Kidney capillary endothelial cell (primary cell): ENCODE measurements at regions not wholly inside any gene's neighbourhood (a gene's known extent, or its start where the extent isn't known, plus 50 kb on each side); places are given as distances from the start of the nearest gene placed in this dataset.
"Not testable (repeated sequence)": the region's sequence is repeated elsewhere in the genome, so short reads cannot be mapped to it uniquely, and the experiment has no call there.

ENCODE experiments used
- DNase-seq: peaks from one replicate; pipeline ENCODE4 v3.0.0-alpha.2; 2018; ENCODE audit warnings: low spot score

DNA sequence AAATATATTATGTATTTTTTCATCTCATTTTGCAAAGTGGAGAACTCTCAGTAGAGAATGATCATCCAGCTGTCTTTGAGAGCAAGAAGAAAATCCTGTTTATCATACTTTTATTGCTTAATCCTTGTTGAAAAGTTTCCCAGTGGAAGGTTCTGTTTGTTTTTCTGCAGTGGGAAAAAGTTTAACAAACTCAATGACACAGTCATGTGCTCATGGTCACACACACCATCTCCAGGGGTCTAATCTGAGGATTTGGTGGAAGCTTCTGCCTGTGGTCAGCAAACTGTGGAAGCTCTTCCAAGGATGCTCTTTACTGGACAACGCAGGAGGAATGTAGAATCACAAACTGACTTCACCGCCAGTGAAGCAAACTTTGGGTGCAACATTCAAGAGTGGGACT, 1003.9 kb downstream of the SORCS3 start:
- no peak for DNase-seq

DNA sequence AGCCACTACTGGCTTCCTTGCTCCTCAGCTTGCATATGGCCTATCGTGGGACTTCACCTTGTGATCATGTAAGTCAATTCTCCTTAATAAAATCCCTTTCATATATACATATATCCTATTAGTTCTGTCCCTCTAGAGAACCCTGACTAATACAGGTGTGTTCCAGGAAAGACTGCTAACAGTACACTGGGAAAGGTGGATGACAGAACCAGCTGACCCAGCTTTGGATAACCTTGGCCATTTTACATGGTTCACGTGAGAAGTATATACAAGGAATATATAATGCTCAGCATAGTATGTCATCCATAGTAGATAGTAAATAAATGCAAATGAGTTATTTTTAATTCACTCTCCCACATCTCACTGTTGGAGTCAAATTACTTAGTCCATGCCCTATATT, 1003.5 kb downstream of the SORCS3 start:
- DNase-seq, result no peak

DNA sequence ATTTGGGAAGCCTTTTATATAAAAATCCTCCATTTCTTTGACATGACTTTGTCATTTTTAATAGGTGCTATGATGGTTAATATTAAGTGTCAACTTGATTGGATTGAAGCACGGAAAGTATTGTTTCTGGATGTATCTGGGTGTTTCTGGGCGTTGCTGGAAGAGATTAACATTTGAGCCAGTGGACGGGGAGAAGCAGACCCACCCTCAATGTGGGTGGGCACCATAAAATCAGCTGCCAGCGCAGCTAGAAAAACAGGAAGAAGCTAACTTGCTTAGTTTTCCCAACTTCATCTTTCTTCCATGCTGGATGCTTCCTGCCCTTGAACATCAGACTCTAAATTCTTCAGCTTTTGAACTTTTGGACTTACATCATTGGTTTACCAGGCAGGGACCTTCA, 1003.0 kb downstream of the SORCS3 start:
- DNase-seq, result no peak

- DNase-seq, result no peak
Measured at GRCh38 chr10:105643660-105644059, 1002.6 kb downstream of the SORCS3 start.

DNA sequence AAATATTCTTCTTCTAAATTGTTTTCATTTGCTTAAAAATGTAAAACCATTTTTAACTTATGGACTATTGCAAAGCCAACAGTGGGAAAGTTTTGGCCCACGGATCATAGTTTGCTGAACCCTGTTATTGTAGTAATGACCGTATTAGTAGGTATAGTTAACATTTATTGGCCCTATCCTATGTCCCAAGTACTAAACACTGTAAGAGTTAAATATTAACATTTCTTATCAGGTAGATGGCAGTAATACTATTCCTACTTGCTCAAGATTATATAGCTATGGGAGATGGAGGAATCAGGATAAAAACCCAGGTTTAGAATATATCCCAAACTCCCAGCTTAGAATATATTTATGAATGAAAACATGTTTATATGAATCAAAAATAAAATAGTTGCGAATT, 993.2 kb downstream of the SORCS3 start:
- DNase-seq, result no peak

DNA sequence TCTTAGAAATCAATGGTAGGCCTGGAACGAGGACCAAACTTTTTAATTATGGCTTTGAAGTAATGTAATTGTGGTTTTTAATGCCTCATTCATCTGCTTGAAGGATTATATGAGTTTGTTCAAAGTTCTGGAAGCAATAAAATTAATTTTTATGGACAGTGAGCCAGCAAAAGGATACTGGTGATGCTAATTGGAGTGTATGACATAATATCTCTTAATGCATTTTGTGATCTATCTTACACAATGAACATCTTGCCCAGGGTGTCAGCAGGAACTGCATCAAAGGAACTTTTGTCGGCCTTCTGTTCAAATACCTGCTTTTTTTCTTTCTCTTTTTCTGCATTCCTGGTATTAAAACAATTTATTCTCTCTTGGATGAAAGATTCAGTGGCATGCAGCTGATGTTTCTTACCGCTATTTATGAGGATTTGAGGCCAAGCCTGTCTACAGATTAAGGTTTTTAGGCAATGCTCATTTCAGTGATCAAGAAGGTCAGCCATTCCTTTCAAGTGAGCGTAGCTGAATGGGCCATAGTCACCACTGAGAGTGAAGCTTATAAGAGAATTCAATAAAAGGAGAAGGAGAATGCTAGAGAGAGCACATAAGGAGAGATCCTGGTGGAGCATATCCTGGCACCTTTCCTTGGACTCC, 974.8 kb downstream of the SORCS3 start:
- DNase-seq, result no peak

DNA sequence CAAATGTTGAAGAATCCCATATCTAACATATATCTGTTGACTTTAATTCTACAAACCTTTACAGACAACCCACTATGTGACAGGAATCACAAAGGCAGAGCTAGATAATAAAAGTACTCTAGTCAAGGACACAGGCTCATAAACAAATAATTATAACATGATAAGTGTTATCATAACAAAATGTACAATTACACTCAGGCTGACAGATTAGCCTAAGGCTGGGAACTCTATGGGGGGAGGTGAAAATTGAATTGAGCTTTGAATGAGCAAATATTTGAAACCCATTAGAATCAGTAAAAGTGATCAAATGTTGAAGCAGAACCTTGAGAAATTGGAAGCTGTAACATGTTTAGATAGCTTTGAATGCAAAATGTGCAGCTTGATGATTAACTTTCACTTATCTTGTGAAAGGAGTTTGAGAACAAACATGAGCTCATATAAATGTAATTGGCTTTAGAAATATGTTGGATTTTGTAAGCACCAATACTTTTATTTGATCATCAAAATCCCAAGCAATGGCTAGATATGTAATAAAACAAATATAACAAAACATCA, 970.2 kb downstream of the SORCS3 start:
- DNase-seq, result no peak

GRCh38 chr10:105609451-105609850, 968.4 kb downstream of the SORCS3 start:
- no peak for DNase-seq

DNA sequence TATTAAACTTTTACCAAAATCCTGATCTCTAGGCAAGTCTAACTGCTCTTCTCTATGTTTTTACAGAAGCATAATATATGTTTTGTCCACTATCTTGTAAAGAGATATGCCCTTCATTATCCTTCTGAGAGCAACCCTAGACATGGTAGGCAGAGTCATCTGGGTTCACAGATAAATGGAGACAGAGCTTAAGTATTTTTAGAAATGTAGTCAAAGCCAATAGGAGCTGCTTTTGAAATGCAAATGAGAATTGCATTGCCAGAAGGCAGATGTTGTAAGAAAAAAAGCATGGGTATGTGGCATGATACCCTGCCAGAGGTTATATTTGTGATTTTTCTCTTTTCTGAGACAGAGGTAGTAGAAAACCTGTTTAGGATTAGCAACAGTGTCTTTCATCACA, 964.8 kb downstream of the SORCS3 start:
- DNase-seq, result no peak

DNA sequence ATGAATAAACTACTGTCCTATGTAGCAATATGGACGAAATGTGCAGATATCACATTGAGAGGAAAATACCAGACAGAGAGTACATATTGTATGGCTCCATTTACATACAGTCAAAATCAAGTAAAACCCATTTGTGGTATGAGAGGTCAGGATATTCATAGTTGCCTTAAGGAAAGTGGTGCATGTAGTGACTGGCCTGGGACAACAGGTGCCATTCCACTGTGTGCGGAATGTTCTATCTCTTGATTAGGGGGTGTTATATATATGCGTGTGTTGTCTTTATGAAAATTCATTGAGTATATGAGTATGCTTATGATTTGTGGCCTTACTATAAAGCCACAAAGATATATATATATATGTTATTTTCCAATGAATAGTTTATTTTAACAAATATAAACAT, 964.0 kb downstream of the SORCS3 start:
- no peak for DNase-seq

- DNase-seq, result no peak
Measured at GRCh38 chr10:105598207-105598606, 957.1 kb downstream of the SORCS3 start.

DNA sequence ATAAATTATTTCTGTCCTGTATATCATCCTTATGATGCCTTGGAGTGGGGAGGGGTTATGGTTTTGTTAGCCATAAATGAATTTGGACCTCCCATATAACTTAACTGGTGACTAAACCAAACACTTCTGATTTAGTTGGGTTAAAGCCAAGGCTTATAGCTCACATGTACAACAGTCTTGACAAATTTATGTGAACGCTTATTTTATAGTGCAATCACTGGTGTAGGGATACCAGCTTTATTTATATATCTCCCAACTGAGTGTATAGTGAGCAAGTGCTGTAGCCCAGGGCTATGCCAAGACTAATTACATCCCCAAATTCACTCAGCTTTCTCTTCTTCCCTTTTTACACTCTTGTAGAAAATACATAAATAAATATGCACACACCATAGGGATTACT, 956.2 kb downstream of the SORCS3 start:
- no peak for DNase-seq

DNA sequence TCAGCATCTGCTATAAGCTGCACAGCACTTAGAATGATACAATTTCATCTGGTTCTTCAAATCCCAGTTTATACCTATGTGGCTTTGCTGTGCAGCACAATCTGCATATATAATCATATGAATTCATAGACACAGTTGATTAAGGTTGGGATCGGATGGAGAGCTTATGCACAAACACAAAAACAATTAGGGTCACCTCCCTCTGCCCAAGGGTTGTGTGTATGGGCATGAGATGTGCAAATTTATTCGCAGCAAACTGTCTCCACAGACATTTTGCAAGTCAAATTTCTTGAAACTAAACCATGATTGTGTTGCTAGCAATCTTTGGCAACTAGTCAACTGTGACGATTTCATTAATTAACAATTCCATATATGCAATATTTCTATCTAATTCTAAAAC, 955.7 kb downstream of the SORCS3 start:
- DNase-seq, result no peak

- no peak for DNase-seq
Measured at GRCh38 chr10:105594296-105594695, 953.2 kb downstream of the SORCS3 start.

DNA sequence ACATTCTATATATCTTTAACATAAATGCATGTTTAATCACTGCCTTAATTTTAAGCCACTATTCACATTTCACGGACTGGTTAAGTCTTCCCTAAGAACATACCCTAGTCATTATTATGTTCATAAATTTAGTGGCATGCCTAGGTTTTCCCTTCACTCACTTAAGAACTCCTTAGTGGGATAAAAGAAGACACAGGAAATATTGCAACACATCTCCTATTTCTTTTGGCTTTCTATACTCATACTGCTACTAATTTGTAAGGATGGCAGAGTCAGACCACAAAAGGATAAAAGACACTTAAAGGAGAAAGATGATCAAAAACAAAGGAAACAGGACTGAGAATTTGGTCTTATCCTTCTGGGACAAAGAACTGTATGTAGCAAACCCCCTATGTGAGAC, 951.4 kb downstream of the SORCS3 start:
- DNase-seq, result no peak

DNA sequence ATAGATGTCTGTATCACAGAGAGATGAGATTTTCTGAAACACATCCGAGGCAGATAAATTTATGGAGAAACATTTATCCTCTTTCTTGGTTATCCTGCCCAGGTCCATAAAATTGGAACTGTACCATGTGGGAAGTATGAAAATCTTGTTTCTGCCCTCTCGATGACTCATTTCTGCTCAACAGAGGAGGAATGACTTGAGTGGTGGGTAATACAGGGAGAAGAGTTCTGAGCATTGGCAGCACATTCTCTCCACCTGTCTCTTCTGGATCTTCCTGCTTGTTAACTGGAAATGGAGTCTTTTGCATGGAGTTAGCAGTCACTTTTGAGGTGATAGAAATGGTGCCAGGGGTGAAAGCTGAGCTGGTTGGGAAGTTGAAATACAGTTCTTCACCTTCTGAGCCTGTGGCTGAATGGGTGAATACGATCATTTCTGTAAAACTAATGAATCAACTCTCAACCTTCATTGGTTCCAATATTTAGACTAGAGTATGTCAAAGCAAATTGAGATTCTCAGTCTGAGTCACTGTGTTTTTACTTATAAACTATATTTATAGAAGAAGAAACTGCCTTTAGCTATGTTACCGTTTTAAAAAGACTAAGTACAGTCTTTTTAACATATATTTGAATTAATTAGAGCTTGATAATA, 945.5 kb downstream of the SORCS3 start:
- DNase-seq, result no peak

- DNase-seq, result no peak
Measured at GRCh38 chr10:105585753-105586152, 944.7 kb downstream of the SORCS3 start.

- DNase-seq, result no peak
Measured at GRCh38 chr10:105585171-105585570, 944.1 kb downstream of the SORCS3 start.

- DNase-seq, result no peak
Measured at GRCh38 chr10:105579112-105579511, 938.0 kb downstream of the SORCS3 start.

- DNase-seq, result no peak
Measured at GRCh38 chr10:105577865-105578607, 936.9 kb downstream of the SORCS3 start.

DNA sequence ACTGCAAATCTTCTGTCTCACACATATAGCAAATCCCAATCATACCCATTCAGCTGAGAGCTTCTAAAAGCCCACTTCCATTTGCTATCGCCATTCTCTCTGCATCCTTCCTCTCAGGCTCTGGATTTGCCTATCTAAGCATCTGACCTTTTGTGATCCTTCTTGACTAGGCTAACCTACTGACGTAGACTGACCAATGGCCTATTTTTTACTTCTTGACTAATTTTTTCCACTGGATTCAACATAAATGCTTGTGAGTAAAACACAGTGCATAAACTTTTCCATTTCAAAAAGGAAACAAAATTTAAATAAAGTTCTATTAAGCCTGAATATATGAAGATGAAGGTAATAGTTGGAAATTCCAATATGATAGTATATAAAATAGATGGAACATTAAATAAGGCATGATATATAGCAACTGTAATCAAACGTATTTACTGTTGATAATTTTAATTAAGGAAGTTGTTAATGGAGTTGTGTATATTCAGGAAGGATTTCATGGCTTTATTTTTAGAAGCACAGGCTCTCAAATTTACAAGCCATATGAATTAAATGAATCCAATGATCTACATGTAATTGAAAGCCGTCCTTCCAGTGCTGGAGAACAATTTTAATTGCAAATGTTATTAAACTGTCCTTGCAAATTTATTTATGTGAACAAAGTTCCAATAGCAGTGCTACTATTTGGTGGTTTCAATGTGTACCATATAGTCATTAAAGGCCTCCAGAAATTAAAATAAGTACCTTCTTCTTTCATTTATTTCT, 918.4 kb downstream of the SORCS3 start:
- no peak for DNase-seq

GRCh38 chr10:105550453-105550852, 909.4 kb downstream of the SORCS3 start:
- not testable (repeated sequence) for DNase-seq
